Keratinocyte (primary cell): ENCODE measurements at regions not wholly inside any gene's neighbourhood (a gene's known extent, or its start where the extent isn't known, plus 50 kb on each side); places are given as distances from the start of the nearest gene placed in this dataset.
A peak's percentile ranks its signal among the peaks of the same experiment; 100 is the strongest.

Experiments used
- DNase-seq: peaks from one replicate; pipeline ENCODE4 v3.0.0-alpha.2; 2011; ENCODE audit warnings: low read depth, missing footprints, low spot score
- FAIRE-seq: peaks from 2 replicates; lab custom pipeline; 2011; peaks lifted over from hg19 to GRCh38; lab: Jason Lieb, UNC
- H2AFZ ChIP-seq: 2 replicates; pipeline ENCODE4 v1.6.0; 2012; ENCODE audit warnings: low read length, control low read depth, inconsistent platforms; ENCODE audit not compliant: control insufficient read depth
- H3K27ac ChIP-seq: 2 replicates; pipeline ENCODE4 v1.5.1; 2011; ENCODE audit warnings: low read length; ENCODE audit not compliant: control insufficient read depth, insufficient read depth
- H3K27me3 ChIP-seq: 3 replicates; pipeline ENCODE4 v1.6.0; 2011; ENCODE audit warnings: low read length; ENCODE audit not compliant: control insufficient read depth, insufficient read depth; ENCODE audit errors: extremely low read depth
- H3K36me3 ChIP-seq, 2 experiments: 2 replicates in 1 of 2; 3 replicates in 1 of 2; pipeline ENCODE4 v1.5.1; 2011; ENCODE audit warnings: low read length in 2 of 2, mild to moderate bottlenecking in 1 of 2; ENCODE audit not compliant: control insufficient read depth in 2 of 2, insufficient read depth in 2 of 2; ENCODE audit errors: extremely low read depth in 1 of 2
- H3K4me1 ChIP-seq: 3 replicates; pipeline ENCODE4 v1.5.1; 2011; ENCODE audit warnings: low read length; ENCODE audit not compliant: control insufficient read depth, insufficient read depth; ENCODE audit errors: extremely low read depth
- H3K4me2 ChIP-seq: 3 replicates; pipeline ENCODE4 v1.6.0; 2011; ENCODE audit warnings: low read depth, low read length; ENCODE audit not compliant: control insufficient read depth, insufficient read depth; ENCODE audit errors: extremely low read depth
- H3K4me3 ChIP-seq, 3 experiments: fragments of 200-600 bp in 1 of 3; sonication (generic) in 1 of 3; 2 replicates in 2 of 3; 3 replicates in 1 of 3; pipeline ENCODE4 v1.5.1; 2011 to 2016; ENCODE audit warnings: low read length in 3 of 3, mild to moderate bottlenecking in 3 of 3, control low read depth in 2 of 3, inconsistent platforms in 1 of 3, low read depth in 1 of 3, mixed read lengths in 1 of 3, mixed run types in 1 of 3, moderate library complexity in 1 of 3; ENCODE audit not compliant: control insufficient read depth in 2 of 3, insufficient read depth in 2 of 3; ENCODE audit errors: extremely low read depth in 1 of 3
- H3K79me2 ChIP-seq: 2 replicates; pipeline ENCODE4 v1.6.0; 2012; ENCODE audit warnings: low read length; ENCODE audit not compliant: control insufficient read depth, insufficient read depth
- H3K9ac ChIP-seq: 3 replicates; pipeline ENCODE4 v1.6.0; 2011; ENCODE audit warnings: low read length; ENCODE audit not compliant: control insufficient read depth, insufficient read depth; ENCODE audit errors: extremely low read depth
- H3K9me1 ChIP-seq: 3 replicates; pipeline ENCODE4 v1.6.0; 2011; ENCODE audit warnings: low read length; ENCODE audit not compliant: control insufficient read depth, insufficient read depth; ENCODE audit errors: extremely low read depth
- H3K9me3 ChIP-seq: 2 replicates; pipeline ENCODE4 v1.5.1; 2012; ENCODE audit warnings: low read depth, low read length; ENCODE audit not compliant: control insufficient read depth
- H4K20me1 ChIP-seq: 3 replicates; pipeline ENCODE4 v1.6.0; 2011; ENCODE audit warnings: low read length; ENCODE audit not compliant: control insufficient read depth, insufficient read depth; ENCODE audit errors: extremely low read depth
- EZH2 ChIP-seq: IDR thresholded peaks from one replicate; pipeline ENCODE4 v1.6.1; 2012; ENCODE audit warnings: inconsistent platforms, mild to moderate bottlenecking, low read length, moderate library complexity
- dilution Hi-C: fragments of 300-500 bp; cut with MboI; formaldehyde crosslinking; loops from one replicate; pipeline ENCODE4 v1.7.0; 2020; ENCODE audit warnings: low sequenced_read_pairs; ENCODE audit not compliant: extremely low pct_ligation_motif_present
- TF ChIP-seq, protein P1 (sequence below), 3 experiments: IDR thresholded peaks in 1 of 3; conservative IDR thresholded peaks in 1 of 3; optimal IDR thresholded peaks in 1 of 3; 2 replicates in 2 of 3; 3 replicates in 1 of 3; pipeline versions ENCODE3 to v1.5.1; 2011; ENCODE audit warnings: low read length in 3 of 3, mild to moderate bottlenecking in 3 of 3, moderate library complexity in 2 of 3, control low read depth in 1 of 3, inconsistent platforms in 1 of 3; ENCODE audit not compliant: insufficient read depth in 2 of 3; ENCODE audit errors: extremely low read depth in 1 of 3

DNA sequence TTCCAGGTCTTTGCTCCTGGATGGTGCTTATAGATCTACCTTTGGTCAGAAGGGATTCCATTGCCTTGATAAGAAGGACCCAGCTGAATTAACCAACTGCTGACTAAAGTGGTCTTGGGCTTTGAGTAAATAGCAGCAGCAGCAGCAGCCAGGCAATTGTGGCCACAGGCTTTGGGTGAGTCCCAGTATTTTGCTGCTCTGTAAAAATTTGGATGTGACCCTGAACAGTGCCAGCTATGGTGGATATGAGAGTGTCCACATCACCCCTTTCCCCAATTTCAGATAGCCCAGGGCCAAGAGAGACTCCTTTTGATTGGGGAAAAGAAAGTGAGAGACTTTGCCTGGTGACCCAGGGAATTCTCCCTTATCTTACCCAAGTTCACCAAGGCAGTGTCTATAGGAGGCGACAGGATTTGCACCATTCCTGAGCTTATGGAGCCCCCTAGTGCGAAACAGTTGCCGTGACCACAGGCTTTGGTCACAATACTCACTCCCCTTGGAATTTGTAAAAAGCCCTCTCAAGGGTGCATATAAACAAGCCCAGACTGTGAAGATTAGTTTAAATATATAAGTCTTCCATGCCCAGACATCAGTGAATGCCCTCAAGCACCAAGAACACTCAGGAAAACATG is 518.0 kb downstream of the TMA16 start:
- H3K4me2 ChIP-seq: no peak overlapping the region
- no peak for DNase-seq
- no peak for TF ChIP-seq EZH2
- TF ChIP-seq, protein P1, sequence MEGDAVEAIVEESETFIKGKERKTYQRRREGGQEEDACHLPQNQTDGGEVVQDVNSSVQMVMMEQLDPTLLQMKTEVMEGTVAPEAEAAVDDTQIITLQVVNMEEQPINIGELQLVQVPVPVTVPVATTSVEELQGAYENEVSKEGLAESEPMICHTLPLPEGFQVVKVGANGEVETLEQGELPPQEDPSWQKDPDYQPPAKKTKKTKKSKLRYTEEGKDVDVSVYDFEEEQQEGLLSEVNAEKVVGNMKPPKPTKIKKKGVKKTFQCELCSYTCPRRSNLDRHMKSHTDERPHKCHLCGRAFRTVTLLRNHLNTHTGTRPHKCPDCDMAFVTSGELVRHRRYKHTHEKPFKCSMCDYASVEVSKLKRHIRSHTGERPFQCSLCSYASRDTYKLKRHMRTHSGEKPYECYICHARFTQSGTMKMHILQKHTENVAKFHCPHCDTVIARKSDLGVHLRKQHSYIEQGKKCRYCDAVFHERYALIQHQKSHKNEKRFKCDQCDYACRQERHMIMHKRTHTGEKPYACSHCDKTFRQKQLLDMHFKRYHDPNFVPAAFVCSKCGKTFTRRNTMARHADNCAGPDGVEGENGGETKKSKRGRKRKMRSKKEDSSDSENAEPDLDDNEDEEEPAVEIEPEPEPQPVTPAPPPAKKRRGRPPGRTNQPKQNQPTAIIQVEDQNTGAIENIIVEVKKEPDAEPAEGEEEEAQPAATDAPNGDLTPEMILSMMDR (optimal IDR thresholded peaks at IDR 0.05 in 1 of 3, IDR thresholded peaks at IDR 0.05 in 1 of 3, conservative IDR thresholded peaks at IDR 0.05 in 1 of 3; ENCODE audit: extremely low read depth in 1 of 3, insufficient read depth in 2 of 3, low read length in 3 of 3): peak; percentile 48 to 77 (median 63)
- no peak overlapping the region for H2AFZ ChIP-seq
- H3K4me3 ChIP-seq: no peak overlapping the region
- no peaks in the 10 kb centered on the region for H3K27me3 ChIP-seq
- peak; percentile 36 for FAIRE-seq
- no peaks in the 10 kb centered on the region for H3K36me3 ChIP-seq
- no peaks in the 10 kb centered on the region for H3K79me2 ChIP-seq
- dilution Hi-C loops: no loop called here
- H3K9me1 ChIP-seq: no peaks in the 10 kb centered on the region
- no peaks in the 10 kb centered on the region for H3K9me3 ChIP-seq
- H4K20me1 ChIP-seq: no peaks in the 10 kb centered on the region
- no peak overlapping the region for H3K27ac ChIP-seq
- H3K4me1 ChIP-seq: no peaks in the 10 kb centered on the region
- no peak overlapping the region for H3K9ac ChIP-seq

DNA sequence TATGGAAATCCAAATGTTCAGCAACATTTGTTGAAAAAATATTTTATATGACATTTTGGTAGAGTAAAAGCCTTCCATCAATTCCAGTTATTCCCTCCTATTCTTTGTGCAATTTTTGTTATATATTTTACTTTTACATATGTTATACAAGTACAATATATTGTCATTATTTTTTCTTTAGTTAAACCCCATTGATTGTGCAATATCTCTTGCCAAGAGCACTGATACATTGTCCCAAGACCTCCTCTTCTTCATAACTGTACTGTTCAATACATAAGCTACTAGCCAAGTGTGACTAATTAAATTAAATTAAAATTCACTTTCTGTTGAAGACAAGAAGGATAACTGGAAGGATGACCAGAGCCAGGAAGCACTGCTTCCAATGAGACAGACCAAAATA is 527.5 kb downstream of the TMA16 start:
- H3K79me2 ChIP-seq: no peaks in the 10 kb centered on the region
- H3K27ac ChIP-seq: no peak overlapping the region
- no peaks in the 10 kb centered on the region for H3K4me1 ChIP-seq
- H4K20me1 ChIP-seq: no peaks in the 10 kb centered on the region
- no peak for FAIRE-seq
- H2AFZ ChIP-seq: no peak overlapping the region
- H3K4me3 ChIP-seq: no peak overlapping the region
- H3K9me3 ChIP-seq: no peaks in the 10 kb centered on the region
- H3K4me2 ChIP-seq: no peak overlapping the region
- H3K27me3 ChIP-seq: no peaks in the 10 kb centered on the region
- H3K9ac ChIP-seq: no peak overlapping the region
- DNase-seq: no peak
- H3K36me3 ChIP-seq: no peaks in the 10 kb centered on the region
- TF ChIP-seq, protein P1 (optimal IDR thresholded peaks at IDR 0.05 in 1 of 3, IDR thresholded peaks at IDR 0.05 in 1 of 3, conservative IDR thresholded peaks at IDR 0.05 in 1 of 3; ENCODE audit: extremely low read depth in 1 of 3, insufficient read depth in 2 of 3, low read length in 3 of 3): no peak
- no peak for TF ChIP-seq EZH2
- dilution Hi-C loops: no loop called here
- H3K9me1 ChIP-seq: no peaks in the 10 kb centered on the region
